Posterior cingulate gyrus (tissue), 11 donors: ENCODE measurements at regions not wholly inside any gene's neighbourhood (a gene's known extent, or its start where the extent isn't known, plus 50 kb on each side); places are given as distances from the start of the nearest gene placed in this dataset.

Experiments
- DNase-seq, 10 donors: peaks; one replicate each; pipeline versions ENCODE4 v3.0.0 to v3.0.0-alpha.2; 2020 to 2021; ENCODE audit warnings: mixed read lengths in 3 of 10
- intact Hi-C: fragments of 100-400 bp; cut with DNase I; formaldehyde crosslinking; loops from one replicate; pipeline ENCODE4 v1.15.1; 2023

DNA sequence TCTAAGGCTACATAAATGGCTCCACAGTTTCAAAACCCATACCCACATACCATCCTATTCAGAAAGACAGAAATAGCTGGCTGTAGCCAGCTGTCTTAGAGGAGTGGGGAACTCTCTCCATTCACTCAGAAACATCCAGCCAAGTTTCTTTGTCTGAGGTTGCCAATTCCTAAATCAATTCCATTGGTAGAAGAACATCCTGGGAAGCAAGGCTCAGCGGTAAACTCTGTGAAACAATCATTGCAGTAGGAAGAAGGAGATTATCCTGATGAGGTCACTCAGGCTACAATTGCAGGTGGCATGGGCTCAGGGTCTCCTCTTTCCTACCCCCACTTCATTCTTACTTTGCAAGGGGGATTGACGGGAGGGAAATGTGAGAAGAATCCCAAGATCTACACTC is 154.0 kb downstream of the ETV1 start:
- intact Hi-C loops, result no loop called here
- no peak for DNase-seq

DNA sequence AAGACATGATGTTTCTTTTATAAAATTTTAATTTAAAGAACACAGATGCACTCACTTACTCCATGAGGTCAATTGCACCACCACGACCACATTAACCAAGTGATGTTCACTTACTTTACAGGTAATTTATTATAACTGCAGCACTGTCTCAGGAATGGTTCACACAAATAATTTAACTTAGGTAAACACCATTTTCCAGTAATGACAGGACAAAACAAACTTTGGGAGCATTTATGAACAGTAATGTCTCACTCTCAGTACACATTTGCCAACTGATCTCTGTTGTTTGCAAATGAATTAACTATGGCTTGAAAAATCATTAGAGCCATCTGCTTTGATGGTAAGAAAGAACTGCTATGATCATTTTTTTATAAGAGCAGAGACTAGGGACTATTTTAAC is 150.4 kb downstream of the ETV1 start:
- DNase-seq, result no peak
- intact Hi-C loops, result no loop called here
